ENCODE measurements at regions not wholly inside any gene's neighbourhood (a gene's known extent, or its start where the extent isn't known, plus 50 kb on each side); places are given as distances from the start of the nearest gene placed in this dataset.

DNA sequence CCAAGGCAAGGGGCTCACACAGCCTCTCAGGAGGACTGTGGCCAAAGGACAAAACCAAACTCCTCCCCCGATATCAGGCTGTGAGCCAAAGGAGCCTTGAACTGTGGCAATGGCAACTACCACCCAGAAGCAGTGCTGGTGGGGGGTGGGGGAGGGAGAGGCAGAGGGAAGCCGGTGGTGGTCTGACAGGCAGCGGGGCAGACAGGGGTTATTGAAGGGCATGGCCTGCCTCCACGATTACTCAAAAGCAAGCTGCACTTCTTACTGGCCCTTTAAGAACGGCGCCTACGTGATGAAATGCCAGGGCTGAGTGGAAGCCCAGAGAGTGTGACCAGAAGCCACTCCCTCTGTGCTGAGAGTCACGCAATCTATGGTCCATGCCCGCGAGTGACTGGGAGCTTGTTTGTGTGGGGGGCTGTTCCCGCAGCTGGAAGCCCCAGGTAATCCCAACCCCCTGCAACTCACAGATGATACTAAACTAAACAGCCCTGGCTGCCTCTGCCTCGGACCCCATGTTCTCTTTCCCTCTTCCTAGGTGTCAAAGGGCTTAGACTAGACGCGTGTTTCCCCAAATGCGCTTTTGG is 128.2 kb upstream of the CXCR4 start:
- intact Hi-C loops (cut with micrococcal nuclease): loop anchor here (10.0 kb wide), 1 partner anchor 331 kb away; no protein-coding TSS in a partner anchor
- H3K4me1 ChIP-seq (replicated peaks in 1 of 2; ENCODE audit: control insufficient read depth in 2 of 2, insufficient read depth in 2 of 2, low read length in 2 of 2): peaks cover 0 to 2% of the 10 kb centered on the region in 2 experiments; a peak in 1 of 5 replicates
- no peaks in the 10 kb centered on the region for H3K36me3 ChIP-seq (ENCODE audit: control insufficient read depth, insufficient read depth, low read length)
- ATAC-seq (peak; percentile 43; the same call in 1 of the 3 replicates), FAIRE-seq (no peak), DNase-seq (ENCODE audit: extremely low read depth in 1 of 4, low spot score in 3 of 4) (no peak)
- H3K9me3 ChIP-seq (replicated peaks; ENCODE audit: control insufficient read depth, insufficient read depth, low read depth, low read length): no peaks in the 10 kb centered on the region
- CTCF ChIA-PET (ENCODE audit: low intra/inter-chr PET ratio): no interaction called here
- no peaks in the 10 kb centered on the region for H3K9me1 ChIP-seq (ENCODE audit: control insufficient read depth, insufficient read depth, low read length)
- H3K9ac ChIP-seq (ENCODE audit: insufficient read depth in 1 of 2, low read depth in 2 of 2, low read length in 2 of 2): no peak overlapping the region
- H3K27me3 ChIP-seq (ENCODE audit: control insufficient read depth in 2 of 2, insufficient read depth in 2 of 2, low read length in 2 of 2): peaks cover 2 to 19% of the 10 kb centered on the region in 2 experiments; a peak in 2 of 5 replicates
- no peaks in the 10 kb centered on the region for H3K79me2 ChIP-seq (ENCODE audit: control insufficient read depth, insufficient read depth, low read length)
- no peak overlapping the region for H2AFZ ChIP-seq (ENCODE audit: low read depth, low read length)
- H4K20me1 ChIP-seq (replicated peaks; ENCODE audit: control insufficient read depth, insufficient read depth, low read length): no peaks in the 10 kb centered on the region
- in situ Hi-C loops (cut with MboI): no loop called here
- H3K4me3 ChIP-seq: no peak overlapping the region
- WGBS (ENCODE audit: insufficient coverage, low coverage, missing lambda C conversion rate): 2% methylated on average over 13 of the region's 15 CpGs
- no peak overlapping the region for H3K4me2 ChIP-seq (ENCODE audit: insufficient read depth, low read length)
- no peak overlapping the region for H3K27ac ChIP-seq (ENCODE audit: extremely low read depth, low read depth, low read length)
- no TSS peak for BruUV-seq (replicated peaks)
- POLR2A ChIA-PET: no interaction called here
- TF ChIP-seq TFAM (CRISPR knock-in tag; conservative IDR thresholded peaks at IDR 0.05): no peak
- TF ChIP-seq NFE2 (IDR thresholded peaks at IDR 0.05; ENCODE audit: low read depth): no peak
- TF ChIP-seq, protein P1, sequence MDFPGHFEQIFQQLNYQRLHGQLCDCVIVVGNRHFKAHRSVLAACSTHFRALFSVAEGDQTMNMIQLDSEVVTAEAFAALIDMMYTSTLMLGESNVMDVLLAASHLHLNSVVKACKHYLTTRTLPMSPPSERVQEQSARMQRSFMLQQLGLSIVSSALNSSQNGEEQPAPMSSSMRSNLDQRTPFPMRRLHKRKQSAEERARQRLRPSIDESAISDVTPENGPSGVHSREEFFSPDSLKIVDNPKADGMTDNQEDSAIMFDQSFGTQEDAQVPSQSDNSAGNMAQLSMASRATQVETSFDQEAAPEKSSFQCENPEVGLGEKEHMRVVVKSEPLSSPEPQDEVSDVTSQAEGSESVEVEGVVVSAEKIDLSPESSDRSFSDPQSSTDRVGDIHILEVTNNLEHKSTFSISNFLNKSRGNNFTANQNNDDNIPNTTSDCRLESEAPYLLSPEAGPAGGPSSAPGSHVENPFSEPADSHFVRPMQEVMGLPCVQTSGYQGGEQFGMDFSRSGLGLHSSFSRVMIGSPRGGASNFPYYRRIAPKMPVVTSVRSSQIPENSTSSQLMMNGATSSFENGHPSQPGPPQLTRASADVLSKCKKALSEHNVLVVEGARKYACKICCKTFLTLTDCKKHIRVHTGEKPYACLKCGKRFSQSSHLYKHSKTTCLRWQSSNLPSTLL (IDR thresholded peaks at IDR 0.05): no peak
- no peak for TF ChIP-seq POLR3G (IDR thresholded peaks at IDR 0.05; ENCODE audit: extremely low read depth, insufficient read length, insufficient replicate concordance)
- TF ChIP-seq ADNP (tag; IDR thresholded peaks at IDR 0.05): no peak
- TF ChIP-seq, protein P2, sequence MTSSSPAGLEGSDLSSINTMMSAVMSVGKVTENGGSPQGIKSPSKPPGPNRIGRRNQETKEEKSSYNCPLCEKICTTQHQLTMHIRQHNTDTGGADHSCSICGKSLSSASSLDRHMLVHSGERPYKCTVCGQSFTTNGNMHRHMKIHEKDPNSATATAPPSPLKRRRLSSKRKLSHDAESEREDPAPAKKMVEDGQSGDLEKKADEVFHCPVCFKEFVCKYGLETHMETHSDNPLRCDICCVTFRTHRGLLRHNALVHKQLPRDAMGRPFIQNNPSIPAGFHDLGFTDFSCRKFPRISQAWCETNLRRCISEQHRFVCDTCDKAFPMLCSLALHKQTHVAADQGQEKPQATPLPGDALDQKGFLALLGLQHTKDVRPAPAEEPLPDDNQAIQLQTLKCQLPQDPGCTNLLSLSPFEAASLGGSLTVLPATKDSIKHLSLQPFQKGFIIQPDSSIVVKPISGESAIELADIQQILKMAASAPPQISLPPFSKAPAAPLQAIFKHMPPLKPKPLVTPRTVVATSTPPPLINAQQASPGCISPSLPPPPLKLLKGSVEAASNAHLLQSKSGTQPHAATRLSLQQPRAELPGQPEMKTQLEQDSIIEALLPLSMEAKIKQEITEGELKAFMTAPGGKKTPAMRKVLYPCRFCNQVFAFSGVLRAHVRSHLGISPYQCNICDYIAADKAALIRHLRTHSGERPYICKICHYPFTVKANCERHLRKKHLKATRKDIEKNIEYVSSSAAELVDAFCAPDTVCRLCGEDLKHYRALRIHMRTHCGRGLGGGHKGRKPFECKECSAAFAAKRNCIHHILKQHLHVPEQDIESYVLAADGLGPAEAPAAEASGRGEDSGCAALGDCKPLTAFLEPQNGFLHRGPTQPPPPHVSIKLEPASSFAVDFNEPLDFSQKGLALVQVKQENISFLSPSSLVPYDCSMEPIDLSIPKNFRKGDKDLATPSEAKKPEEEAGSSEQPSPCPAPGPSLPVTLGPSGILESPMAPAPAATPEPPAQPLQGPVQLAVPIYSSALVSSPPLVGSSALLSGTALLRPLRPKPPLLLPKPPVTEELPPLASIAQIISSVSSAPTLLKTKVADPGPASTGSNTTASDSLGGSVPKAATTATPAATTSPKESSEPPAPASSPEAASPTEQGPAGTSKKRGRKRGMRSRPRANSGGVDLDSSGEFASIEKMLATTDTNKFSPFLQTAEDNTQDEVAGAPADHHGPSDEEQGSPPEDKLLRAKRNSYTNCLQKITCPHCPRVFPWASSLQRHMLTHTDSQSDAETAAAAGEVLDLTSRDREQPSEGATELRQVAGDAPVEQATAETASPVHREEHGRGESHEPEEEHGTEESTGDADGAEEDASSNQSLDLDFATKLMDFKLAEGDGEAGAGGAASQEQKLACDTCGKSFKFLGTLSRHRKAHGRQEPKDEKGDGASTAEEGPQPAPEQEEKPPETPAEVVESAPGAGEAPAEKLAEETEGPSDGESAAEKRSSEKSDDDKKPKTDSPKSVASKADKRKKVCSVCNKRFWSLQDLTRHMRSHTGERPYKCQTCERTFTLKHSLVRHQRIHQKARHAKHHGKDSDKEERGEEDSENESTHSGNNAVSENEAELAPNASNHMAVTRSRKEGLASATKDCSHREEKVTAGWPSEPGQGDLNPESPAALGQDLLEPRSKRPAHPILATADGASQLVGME (CRISPR knock-in tag; IDR thresholded peaks at IDR 0.05): no peak
- no peak for TF ChIP-seq KHSRP (IDR thresholded peaks at IDR 0.05)
- no peak for TF ChIP-seq RBBP5 (IDR thresholded peaks at IDR 0.05; ENCODE audit: borderline replicate concordance, insufficient read depth, low read length, poor library complexity, severe bottlenecking)
- TF ChIP-seq NFIC (IDR thresholded peaks at IDR 0.05): no peak
- TF ChIP-seq TCFL5 (CRISPR knock-in tag; conservative IDR thresholded peaks at IDR 0.05): no peak
- TF ChIP-seq PHB2 (IDR thresholded peaks at IDR 0.05; ENCODE audit: low read depth): no peak
- TF ChIP-seq NFE2L1 (tag; IDR thresholded peaks at IDR 0.05; ENCODE audit: borderline replicate concordance, low read depth): no peak
- no peak for TF ChIP-seq PHTF2 (CRISPR knock-in tag; IDR thresholded peaks at IDR 0.05)
- TF ChIP-seq, protein P3, sequence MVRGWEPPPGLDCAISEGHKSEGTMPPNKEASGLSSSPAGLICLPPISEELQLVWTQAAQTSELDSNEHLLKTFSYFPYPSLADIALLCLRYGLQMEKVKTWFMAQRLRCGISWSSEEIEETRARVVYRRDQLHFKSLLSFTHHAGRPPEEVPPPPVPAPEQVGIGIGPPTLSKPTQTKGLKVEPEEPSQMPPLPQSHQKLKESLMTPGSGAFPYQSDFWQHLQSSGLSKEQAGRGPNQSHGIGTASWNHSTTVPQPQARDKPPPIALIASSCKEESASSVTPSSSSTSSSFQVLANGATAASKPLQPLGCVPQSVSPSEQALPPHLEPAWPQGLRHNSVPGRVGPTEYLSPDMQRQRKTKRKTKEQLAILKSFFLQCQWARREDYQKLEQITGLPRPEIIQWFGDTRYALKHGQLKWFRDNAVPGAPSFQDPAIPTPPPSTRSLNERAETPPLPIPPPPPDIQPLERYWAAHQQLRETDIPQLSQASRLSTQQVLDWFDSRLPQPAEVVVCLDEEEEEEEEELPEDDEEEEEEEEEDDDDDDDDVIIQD (CRISPR knock-in tag; IDR thresholded peaks at IDR 0.05): no peak
- no peak for TF ChIP-seq CAMTA2 (CRISPR knock-in tag; conservative IDR thresholded peaks at IDR 0.05)
